ENCODE measurements at regions not wholly inside any gene's neighbourhood (a gene's known extent, or its start where the extent isn't known, plus 50 kb on each side); places are given as distances from the start of the nearest gene placed in this dataset.

DNA sequence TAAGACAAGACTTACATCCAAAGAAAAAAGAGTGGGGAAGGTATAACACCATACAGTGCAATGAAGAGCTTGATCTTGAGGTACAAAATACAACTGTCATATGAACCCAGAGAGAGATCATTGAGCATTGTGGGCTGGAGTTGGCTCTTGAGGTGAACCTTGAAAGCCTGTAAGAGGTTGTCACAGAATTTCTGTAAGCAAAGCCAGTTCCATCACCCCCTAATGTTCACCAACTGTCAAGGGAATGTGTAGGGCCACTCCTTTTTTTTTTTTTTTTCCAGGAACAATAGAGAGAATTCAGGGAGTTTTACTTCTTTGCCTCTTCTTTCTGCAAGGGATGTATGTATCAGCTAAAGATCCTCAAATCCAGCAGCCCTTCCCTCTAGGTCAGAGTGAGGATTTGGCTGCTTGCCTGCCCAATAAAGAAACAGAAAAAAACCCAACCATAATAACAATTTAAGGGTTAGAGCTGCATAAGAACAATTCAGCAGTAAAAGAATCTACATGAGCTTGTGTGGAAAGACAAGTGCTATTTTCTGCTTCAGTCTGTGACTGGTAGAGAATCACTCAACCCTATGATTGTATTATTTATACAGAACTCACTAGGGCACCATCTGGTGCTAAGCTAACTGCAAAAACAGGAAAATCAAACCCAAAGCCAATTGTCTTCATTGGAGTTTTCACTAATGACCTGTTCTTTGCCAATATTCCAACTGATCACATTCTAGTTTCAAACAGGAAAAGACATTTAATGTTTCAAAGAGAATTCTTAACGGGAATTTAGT is 217.5 kb upstream of the TEX13C start:
- ChIA-PET CTCF (ENCODE audit: low intra/inter-chr PET ratio, low total read pairs) (no interaction called here), POLR2A (no interaction called here)
- H3K4me3 ChIP-seq (replicated peaks in 1 of 3; ENCODE audit: insufficient read depth in 1 of 3, low read depth in 2 of 3, low read length in 3 of 3) = no peak overlapping the region
- in situ Hi-C loops (cut with HindIII; ENCODE audit: extremely low pct_ligation_motif_present, low pct_unique_long_range_greater_than_20kb) (no loop called here), intact Hi-C loops (cut with micrococcal nuclease; ENCODE audit: unreplicated experiment) (no loop called here)
- H3K36me3 ChIP-seq (replicated peaks in 1 of 2; ENCODE audit: control insufficient read depth in 1 of 2, insufficient read depth in 2 of 2, low read length in 2 of 2) = no peaks in the 10 kb centered on the region
- no peak overlapping the region for H3K4me2 ChIP-seq (ENCODE audit: low read depth, low read length)
- H3K79me2 ChIP-seq (ENCODE audit: insufficient read depth, low read length) = no peaks in the 10 kb centered on the region
- H4K20me1 ChIP-seq (ENCODE audit: insufficient read depth, low read length) = no peaks in the 10 kb centered on the region
- ATAC-seq (no peak), FAIRE-seq (no peak), DNase-seq (ENCODE audit: low spot score) (no peak)
- H3K27ac ChIP-seq (ENCODE audit: extremely low read length, insufficient read depth, low read length) = no peak overlapping the region
- no peaks in the 10 kb centered on the region for H3K4me1 ChIP-seq (ENCODE audit: insufficient read depth, low read length)
- H2AFZ ChIP-seq (ENCODE audit: low read length) = no peak overlapping the region
- TF ChIP-seq, protein P1, sequence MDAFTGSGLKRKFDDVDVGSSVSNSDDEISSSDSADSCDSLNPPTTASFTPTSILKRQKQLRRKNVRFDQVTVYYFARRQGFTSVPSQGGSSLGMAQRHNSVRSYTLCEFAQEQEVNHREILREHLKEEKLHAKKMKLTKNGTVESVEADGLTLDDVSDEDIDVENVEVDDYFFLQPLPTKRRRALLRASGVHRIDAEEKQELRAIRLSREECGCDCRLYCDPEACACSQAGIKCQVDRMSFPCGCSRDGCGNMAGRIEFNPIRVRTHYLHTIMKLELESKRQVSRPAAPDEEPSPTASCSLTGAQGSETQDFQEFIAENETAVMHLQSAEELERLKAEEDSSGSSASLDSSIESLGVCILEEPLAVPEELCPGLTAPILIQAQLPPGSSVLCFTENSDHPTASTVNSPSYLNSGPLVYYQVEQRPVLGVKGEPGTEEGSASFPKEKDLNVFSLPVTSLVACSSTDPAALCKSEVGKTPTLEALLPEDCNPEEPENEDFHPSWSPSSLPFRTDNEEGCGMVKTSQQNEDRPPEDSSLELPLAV (CRISPR knock-in tag; conservative IDR thresholded peaks at IDR 0.05; ENCODE audit: low read depth) = no peak
- TF ChIP-seq, protein P2, sequence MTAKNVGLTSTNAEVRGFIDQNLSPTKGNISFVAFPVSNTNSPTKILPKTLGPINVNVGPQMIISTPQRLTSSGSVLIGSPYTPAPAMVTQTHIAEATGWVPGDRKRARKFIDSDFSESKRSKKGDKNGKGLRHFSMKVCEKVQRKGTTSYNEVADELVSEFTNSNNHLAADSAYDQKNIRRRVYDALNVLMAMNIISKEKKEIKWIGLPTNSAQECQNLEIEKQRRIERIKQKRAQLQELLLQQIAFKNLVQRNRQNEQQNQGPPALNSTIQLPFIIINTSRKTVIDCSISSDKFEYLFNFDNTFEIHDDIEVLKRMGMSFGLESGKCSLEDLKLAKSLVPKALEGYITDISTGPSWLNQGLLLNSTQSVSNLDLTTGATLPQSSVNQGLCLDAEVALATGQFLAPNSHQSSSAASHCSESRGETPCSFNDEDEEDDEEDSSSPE (CRISPR knock-in tag; IDR thresholded peaks at IDR 0.05) = no peak
- WGBS (ENCODE audit: low lambda C conversion rate) = 0% methylated on average over 1 of the region's 1 CpG
- H3K27me3 ChIP-seq (ENCODE audit: control insufficient read depth in 1 of 2, insufficient read depth in 2 of 2, low read length in 2 of 2) = no peaks in the 10 kb centered on the region
- H3K9me3 ChIP-seq (ENCODE audit: low read length) = no peaks in the 10 kb centered on the region
- BruUV-seq (replicated peaks) = no TSS peak
- H3K9ac ChIP-seq (ENCODE audit: insufficient read depth, low read depth, low read length) = no peak overlapping the region

DNA sequence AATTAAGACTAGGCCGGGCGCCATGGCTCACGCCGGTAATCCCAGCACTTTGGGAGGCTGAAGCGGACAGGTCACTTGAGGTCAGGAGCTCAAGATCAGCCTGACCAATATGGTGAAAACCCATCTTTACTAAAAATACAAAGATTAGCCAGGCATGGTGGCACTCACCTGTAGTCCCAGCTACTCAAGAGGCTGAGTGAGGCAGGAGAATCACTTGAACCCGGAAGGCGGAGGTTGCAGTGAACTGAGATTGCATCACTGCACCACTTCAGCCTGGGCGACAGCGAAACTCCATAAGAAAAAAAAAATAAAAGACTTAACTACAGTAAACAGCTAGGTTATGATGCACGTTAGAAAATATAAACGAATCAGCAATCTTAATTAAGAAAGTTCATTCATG is 216.0 kb upstream of the TEX13C start:
- DNase-seq (ENCODE audit: low spot score) (no peak), ATAC-seq (no peak), FAIRE-seq (no peak)
- CTCF ChIA-PET (ENCODE audit: low intra/inter-chr PET ratio, low total read pairs) = no interaction called here
- H3K79me2 ChIP-seq (ENCODE audit: insufficient read depth, low read length) = no peaks in the 10 kb centered on the region
- no TSS peak for BruUV-seq (replicated peaks)
- 40% methylated on average over 6 of the region's 11 CpGs for WGBS (ENCODE audit: low lambda C conversion rate)
- no peak for TF ChIP-seq ZNF644 (CRISPR knock-in tag; IDR thresholded peaks at IDR 0.05; ENCODE audit: low read depth)
- TF ChIP-seq, protein P3, sequence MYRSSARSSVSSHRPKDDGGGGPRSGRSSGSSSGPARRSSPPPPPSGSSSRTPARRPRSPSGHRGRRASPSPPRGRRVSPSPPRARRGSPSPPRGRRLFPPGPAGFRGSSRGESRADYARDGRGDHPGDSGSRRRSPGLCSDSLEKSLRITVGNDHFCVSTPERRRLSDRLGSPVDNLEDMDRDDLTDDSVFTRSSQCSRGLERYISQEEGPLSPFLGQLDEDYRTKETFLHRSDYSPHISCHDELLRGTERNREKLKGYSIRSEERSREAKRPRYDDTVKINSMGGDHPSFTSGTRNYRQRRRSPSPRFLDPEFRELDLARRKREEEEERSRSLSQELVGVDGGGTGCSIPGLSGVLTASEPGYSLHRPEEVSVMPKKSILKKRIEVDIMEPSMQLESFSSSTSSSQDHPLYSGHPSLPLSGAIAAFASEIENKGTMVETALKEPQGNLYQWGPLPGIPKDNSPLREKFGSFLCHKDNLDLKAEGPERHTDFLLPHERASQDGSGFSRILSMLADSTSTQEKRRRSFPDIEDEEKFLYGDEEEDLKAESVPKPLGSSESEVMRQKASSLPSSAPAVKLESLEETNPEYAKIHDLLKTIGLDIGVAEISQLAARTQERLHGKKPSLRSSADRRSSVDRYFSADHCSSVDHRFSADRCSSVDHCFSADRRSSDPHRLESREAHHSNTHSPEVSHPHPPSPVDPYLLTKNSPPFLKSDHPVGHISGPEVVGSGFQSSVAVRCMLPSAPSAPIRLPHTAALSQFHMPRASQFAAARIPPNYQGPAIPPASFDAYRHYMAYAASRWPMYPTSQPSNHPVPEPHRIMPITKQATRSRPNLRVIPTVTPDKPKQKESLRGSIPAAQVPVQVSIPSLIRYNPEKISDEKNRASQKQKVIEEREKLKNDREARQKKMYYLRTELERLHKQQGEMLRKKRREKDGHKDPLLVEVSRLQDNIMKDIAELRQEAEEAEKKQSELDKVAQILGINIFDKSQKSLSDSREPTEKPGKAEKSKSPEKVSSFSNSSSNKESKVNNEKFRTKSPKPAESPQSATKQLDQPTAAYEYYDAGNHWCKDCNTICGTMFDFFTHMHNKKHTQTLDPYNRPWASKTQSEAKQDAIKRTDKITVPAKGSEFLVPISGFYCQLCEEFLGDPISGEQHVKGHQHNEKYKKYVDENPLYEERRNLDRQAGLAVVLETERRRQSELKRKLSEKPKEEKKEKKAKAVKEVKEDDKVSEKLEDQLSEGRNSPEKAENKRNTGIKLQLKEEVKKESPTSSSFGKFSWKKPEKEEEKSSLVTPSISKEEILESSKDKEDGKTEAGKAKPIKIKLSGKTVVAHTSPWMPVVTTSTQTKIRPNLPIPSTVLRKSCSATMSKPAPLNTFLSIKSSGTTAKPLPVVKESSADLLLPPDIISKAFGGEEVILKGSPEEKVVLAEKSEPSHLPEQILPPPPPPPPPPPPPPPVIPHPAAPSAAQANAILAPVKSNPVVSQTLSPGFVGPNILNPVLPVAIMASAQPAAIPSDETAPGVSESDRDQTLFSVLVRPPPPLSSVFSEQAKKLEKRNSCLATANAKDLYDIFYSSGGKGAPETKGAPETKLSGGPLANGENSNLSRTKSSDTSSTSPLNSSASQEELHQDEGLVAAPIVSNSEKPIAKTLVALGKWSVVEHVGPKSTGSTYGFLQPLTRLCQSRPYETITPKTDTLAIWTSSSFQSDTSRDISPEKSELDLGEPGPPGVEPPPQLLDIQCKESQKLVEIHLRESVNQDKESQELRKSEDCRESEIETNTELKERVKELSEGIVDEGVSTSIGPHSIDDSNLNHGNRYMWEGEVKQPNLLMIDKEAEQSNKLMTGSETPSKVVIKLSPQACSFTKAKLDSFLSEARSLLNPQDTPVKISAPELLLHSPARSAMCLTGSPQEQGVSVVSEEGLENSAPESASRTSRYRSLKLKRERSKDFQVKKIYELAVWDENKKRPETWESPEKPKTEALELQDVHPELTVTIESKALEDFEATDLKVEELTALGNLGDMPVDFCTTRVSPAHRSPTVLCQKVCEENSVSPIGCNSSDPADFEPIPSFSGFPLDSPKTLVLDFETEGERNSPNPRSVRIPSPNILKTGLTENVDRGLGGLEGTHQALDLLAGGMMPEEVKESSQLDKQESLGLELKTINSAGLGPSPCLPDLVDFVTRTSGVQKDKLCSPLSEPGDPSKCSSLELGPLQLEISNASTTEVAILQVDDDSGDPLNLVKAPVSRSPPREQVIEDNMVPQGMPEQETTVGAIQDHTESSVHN (CRISPR knock-in tag; IDR thresholded peaks at IDR 0.05) = no peak
- TF ChIP-seq ZNF335 (CRISPR knock-in tag; IDR thresholded peaks at IDR 0.05) = no peak
- no peak for TF ChIP-seq ZNF83 (CRISPR knock-in tag; IDR thresholded peaks at IDR 0.05; ENCODE audit: borderline replicate concordance)
- H3K4me1 ChIP-seq (ENCODE audit: insufficient read depth, low read length) = no peaks in the 10 kb centered on the region
- H3K9ac ChIP-seq (ENCODE audit: insufficient read depth, low read depth, low read length) = no peak overlapping the region
- intact Hi-C loops (cut with micrococcal nuclease; ENCODE audit: unreplicated experiment) = no loop called here
- no peak overlapping the region for H2AFZ ChIP-seq (ENCODE audit: low read length)
- H3K27me3 ChIP-seq (ENCODE audit: control insufficient read depth in 1 of 2, insufficient read depth in 2 of 2, low read length in 2 of 2) = no peaks in the 10 kb centered on the region
- in situ Hi-C loops (cut with HindIII; ENCODE audit: extremely low pct_ligation_motif_present, low pct_unique_long_range_greater_than_20kb) = no loop called here
- H3K9me3 ChIP-seq (ENCODE audit: low read length) = no peaks in the 10 kb centered on the region
- H4K20me1 ChIP-seq (ENCODE audit: insufficient read depth, low read length) = no peaks in the 10 kb centered on the region
- no peak overlapping the region for H3K4me2 ChIP-seq (ENCODE audit: low read depth, low read length)
- H3K27ac ChIP-seq (ENCODE audit: extremely low read length, insufficient read depth, low read length) = no peak overlapping the region
- H3K36me3 ChIP-seq (replicated peaks in 1 of 2; ENCODE audit: control insufficient read depth in 1 of 2, insufficient read depth in 2 of 2, low read length in 2 of 2) = no peaks in the 10 kb centered on the region
- POLR2A ChIA-PET = no interaction called here
- H3K4me3 ChIP-seq (replicated peaks in 1 of 3; ENCODE audit: insufficient read depth in 1 of 3, low read depth in 2 of 3, low read length in 3 of 3) = no peak overlapping the region
